ENCODE measurements at regions not wholly inside any gene's neighbourhood (a gene's known extent, or its start where the extent isn't known, plus 50 kb on each side); places are given as distances from the start of the nearest gene placed in this dataset.

DNA sequence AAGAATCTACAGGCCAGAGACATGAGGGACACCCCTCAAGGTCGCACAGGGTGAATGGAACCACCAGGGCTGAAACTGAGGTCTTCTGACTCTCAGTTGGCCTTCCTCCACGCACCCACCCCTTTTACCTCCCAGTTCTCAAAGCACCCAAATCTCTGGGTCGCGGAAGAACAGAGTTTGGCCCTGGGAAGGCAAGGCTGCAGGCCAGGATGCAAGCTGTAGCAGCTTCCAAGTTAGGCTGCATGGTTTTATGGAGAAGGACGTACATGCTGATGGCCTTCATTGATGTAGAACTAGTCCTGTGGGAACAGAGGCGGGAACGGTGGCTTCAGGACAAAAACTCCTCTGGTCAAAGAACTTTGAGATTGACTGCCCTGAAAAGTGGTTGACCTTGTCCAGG is 143.5 kb upstream of the B3GAT1 start:
- no peak for DNase-seq (ENCODE audit: low read depth)

- no peak for DNase-seq (ENCODE audit: low read depth)
Observed at GRCh38 chr11:134554861-134555260, 142.8 kb upstream of the B3GAT1 start.

- DNase-seq (ENCODE audit: low read depth): no peak
Observed at GRCh38 chr11:134554106-134554505, 142.1 kb upstream of the B3GAT1 start.

DNA sequence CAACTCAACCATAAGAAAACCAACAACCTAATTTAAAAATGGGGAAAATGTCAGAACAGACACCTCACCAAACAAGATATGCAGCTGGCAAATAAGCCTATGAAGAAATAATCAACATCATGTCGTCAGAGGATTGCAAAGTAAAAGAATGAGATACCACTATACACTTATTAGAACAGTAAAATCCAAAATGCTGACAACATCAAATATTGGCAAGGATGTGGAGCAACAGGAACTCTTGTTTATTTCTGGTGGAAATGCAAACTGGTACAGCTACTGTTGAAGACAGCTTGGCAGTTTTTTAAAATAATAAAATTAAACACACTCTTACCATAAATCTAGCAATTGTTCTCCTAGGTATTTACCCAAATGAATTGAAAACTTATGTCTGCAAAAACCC is 140.7 kb upstream of the B3GAT1 start:
- DNase-seq (ENCODE audit: low read depth): no peak

DNA sequence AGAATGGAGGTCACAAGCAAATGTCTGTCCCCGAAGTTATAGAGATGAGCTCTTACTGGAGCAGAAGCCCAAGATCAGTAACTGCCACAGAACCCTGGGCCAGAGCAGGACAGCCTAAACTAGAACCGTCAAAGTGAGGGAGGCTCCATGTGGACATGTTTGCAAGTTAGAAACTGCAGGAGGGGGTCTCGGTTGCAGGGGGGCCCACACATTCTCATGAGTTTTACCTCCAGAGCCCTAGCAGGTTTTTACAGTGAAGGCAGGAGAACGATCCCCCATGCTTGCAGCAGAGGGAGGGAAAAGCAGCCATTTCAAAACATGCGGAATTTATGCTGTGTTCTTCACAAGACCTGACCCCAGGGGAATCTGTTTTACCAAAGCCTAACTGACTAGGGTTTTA is 133.5 kb upstream of the B3GAT1 start:
- no peak for DNase-seq (ENCODE audit: low read depth)

DNA sequence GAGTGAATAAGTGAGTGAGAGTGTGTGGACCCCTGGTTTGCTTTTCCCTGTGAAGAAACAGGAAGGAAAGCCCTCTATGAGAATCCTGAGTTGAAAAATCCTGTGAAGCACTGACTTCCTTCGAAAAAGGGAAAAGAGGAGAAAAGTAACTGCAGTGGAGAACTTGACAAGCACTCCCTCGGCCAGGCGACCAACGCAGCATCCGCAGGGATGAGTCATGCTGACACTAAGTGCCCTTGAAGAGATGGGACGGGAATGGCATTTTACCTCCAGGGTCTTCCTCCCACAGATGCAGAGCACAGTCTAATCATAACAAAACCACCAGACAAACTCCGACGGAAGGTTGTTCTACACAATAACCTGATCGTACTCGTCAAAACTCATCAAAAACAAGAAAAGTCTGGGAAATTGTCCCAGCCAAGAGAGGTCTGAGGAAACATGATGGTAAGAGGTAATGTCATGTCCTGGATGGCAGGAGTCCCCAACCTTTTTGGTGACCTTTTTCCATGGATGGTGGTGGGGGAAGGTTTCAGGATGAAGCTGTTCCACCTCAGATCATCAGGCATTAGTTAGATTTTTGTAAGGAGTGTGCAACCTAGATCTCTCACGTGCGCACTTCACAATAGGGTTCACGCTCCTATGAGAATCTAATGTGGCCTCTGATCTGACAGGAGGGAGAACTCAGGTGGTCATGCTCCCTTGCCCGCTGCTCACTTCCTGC is 132.2 kb upstream of the B3GAT1 start:
- no peak for DNase-seq (ENCODE audit: low read depth)

- DNase-seq (ENCODE audit: low read depth): no peak
Observed at GRCh38 chr11:134543645-134544044, 131.6 kb upstream of the B3GAT1 start.

GRCh38 chr11:134543241-134543640 is 131.2 kb upstream of the B3GAT1 start:
- no peak for DNase-seq (ENCODE audit: low read depth)

DNA sequence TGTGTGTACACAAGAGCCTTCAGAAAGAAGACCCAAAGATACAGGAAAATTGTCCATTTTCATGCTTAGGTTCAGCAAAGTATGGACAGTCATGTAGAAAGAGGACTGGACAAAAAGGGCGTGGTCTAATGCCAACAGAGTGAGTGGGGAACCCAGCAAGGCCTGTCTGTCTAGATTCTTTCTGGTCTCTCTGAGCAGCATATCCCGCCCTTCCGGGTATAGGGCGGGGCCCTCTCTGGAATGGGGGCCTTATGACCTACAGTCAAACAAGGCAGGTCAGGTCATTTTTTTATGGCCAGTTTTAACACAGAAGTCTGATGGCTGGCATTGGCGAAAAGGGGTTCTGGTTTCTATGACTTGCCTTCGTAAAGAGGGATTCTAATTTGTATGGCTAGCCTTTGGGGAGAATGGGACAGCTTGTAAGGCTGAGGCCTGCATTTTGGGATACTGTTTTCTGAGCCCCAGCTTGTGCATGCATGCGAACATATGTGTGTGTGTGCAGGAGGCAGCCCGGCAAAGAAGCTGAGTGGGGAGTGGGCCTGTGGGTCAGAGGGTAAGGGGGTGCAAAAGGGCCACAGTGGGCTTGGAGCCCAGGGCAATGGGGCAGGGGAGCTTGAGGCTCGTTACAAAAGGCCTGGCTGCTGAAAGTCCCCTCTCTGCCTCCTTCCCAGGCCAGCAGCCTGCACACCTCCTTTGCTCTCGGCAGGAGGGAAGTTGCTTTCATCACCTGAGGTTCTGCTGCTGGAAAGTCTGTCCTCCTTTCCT is 130.5 kb upstream of the B3GAT1 start:
- DNase-seq (ENCODE audit: low read depth): no peak

DNA sequence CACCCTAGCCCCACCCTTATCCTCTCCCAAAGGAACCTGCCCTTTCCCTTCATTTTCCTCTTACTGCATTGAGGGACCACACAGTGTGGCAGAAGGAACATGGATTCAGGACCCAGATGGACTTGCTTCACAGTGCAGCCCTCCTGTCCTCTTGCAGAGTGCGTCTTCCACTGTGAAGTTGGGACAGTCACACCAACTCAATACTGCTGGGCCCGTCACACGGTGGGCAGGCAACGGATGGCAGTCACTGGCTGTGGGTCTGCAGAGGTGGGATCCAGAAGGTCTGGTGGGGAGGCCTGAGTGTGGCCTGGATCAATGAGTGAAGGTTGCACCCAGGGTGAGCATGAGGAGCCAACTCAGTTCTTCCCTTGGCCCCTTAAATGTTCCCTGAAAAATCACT is 129.9 kb upstream of the B3GAT1 start:
- DNase-seq (ENCODE audit: low read depth): no peak

GRCh38 chr11:134541355-134541754 is 129.3 kb upstream of the B3GAT1 start:
- no peak for DNase-seq (ENCODE audit: low read depth)

- DNase-seq (ENCODE audit: low read depth): no peak
Observed at GRCh38 chr11:134539285-134539684, 127.2 kb upstream of the B3GAT1 start.

- no peak for DNase-seq (ENCODE audit: low read depth)
Observed at GRCh38 chr11:134538742-134539141, 126.7 kb upstream of the B3GAT1 start.

- no peak for DNase-seq (ENCODE audit: low read depth)
Observed at GRCh38 chr11:134537941-134538340, 125.9 kb upstream of the B3GAT1 start.

DNA sequence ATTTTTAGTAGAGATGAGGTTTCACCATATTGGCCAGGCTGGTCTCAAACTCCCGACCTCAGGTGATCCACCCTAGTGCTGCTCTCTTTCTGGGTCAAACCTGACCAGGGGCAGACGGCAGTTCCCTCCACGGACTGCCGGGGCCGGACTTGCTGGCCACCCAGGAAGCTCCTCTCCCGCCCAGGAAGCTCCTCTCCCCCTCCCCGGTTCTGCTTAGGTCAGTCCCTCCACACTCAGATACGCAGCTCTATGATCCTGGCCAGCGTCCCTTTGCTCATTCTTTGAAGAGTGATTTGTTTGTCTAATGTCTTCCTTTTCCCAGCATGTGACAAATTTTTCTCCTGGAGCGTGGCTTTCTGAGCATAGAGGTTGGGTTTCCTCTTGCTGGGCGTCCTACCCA is 125.3 kb upstream of the B3GAT1 start:
- no peak for DNase-seq (ENCODE audit: low read depth)

DNA sequence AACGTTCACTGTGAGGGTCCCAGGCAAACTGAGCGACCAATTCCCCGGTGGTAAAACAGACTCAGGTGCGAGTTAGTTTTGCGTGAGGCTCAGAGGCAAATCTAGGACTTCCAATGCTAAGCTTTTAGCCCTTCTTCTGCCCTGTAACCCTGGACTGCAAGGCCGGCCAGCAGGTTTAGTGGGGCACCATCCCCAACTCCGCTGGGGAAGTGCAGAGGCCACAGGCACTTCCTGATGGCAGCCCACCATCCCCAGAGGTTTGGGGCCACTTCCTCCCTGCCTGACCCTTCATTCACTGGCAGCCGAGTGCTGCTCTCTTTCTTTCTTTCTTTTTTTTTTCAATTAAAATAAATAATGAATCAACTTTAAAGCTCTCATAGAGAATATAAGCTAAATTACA is 124.6 kb upstream of the B3GAT1 start:
- no peak for DNase-seq (ENCODE audit: low read depth)

- no peak for DNase-seq (ENCODE audit: low read depth)
Observed at GRCh38 chr11:134536219-134536618, 124.2 kb upstream of the B3GAT1 start.

DNA sequence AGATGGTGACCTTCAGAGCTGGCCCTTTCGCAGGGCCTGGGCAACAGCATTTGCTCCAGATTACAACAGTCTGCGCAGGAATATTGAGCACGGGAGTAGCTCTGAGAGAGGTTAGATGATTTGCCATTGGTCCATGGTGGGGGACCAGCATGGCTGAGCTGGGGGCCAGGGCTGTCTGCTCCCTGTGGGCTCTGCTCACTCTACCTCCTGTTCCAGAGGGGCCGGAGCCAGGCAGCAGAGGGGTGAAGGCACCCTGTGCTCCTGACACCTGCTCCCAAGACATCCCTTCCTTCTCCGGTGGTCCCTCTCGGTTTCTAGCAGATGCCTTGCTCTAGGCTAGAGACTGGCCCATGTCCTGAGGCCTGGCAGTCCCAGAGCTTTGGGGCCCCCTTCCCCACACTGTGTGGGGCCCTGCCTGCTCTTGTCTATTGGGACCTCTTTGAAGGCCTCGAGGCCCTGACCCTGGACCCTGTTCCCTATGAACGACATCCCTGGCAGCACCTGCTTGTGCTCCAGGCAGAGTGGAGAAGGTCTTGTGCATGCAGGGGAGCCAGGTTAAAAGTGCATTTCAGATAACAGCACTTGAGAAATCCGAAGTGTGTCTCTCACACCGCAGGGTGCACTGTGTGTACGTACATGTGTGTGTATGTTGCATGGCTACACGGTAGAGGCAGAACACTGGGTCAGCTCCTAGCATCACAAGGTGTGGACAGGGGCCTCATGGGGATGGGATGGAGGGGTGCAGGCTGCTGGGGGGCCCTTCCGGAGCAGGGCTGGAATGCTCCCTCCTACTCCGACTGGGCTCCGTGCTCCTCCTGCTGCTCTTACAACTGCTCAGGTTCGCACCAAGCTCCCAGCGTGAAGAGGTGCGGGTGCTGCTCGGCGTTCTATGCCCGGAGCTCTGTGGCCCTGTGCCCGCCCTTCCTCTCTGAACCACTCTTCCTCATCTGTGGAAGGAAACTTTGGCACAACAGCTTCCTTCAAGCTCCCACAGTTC is 123.3 kb upstream of the B3GAT1 start:
- DNase-seq (ENCODE audit: low read depth): no peak

DNA sequence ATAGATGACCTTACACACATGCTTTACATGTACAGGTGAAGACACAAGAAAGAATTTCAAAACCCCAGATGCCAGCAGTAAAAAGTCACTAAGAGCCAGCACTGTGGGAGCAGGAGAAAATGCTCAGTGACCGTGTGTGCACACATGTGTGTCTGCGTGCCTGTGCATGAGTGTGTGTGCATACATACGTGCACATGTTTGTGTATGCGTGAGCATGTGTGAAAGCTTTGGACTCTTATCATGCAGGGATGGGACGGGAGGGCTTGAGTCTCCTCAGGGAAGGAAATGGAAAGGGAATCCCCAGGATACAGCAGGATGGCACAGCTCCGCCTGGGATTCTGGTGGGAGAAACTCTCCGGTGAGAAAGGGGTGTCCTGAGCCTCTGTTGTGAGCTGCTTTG is 121.5 kb upstream of the B3GAT1 start:
- no peak for DNase-seq (ENCODE audit: low read depth)

GRCh38 chr11:134532921-134533421 is 120.9 kb upstream of the B3GAT1 start:
- DNase-seq (ENCODE audit: low read depth): no peak

GRCh38 chr11:134532131-134532920 is 120.3 kb upstream of the B3GAT1 start:
- no peak for DNase-seq (ENCODE audit: low read depth)
